ENCODE measurements at regions not wholly inside any gene's neighbourhood (a gene's known extent, or its start where the extent isn't known, plus 50 kb on each side); places are given as distances from the start of the nearest gene placed in this dataset.

DNA sequence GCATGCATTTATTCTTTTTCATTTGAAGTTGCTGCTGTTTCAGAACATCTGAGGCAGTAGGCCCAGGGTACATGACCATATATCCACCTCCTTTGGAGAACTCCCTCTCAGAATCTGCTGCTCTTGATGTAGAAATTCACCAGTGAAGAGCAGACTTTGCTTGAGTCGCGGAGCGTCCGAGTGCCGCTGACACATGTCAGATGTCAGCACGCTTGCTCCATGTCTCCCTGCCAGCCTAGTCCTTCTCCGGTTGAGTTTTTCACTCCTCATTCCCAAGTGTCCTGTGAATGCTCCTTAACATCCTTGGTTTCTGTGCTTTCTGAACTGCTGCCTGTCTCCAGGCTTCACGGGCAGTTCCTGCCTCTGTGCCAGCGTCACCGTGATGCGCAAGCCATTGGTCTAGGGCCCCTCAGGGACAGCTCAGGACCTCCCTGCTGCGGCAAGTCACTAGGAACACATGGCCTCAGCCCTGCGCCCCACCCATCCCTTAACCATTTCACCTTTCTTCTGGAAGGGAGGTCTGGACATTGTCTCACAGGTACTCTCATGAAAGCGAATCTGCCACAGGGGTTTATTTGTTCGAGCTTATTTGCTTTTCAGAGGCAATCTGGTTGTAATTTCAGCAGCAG lies 93.1 kb upstream of the RBPJ start:
- Histone ChIP-seq H3K4ac (replicated peaks; ENCODE audit: insufficient read length, low read depth, low read length) (no peak overlapping the region), H3K36me3 (ENCODE audit: control insufficient read depth in 2 of 4, insufficient read depth in 4 of 4, low read length in 3 of 4) (no peaks in the 10 kb centered on the region), H2AK5ac (ENCODE audit: low read depth, low read length) (no peak overlapping the region), H2BK12ac (ENCODE audit: low read depth, low read length) (no peak overlapping the region), H3K27ac (ENCODE audit: low read depth, low read length) (no peak overlapping the region), H3K56ac (replicated peaks; ENCODE audit: insufficient read length, low read depth, low read length) (no peak overlapping the region), H3K79me2 (ENCODE audit: control insufficient read depth in 1 of 2, insufficient read depth in 2 of 2, low read length in 2 of 2) (no peaks in the 10 kb centered on the region), H2AFZ (ENCODE audit: low read length) (peak overlapping the region; percentile 39; the same call in 1 of the 2 replicates), H3K23ac (ENCODE audit: insufficient read length) (no peak overlapping the region), H2BK120ac (replicated peaks; ENCODE audit: low read depth, low read length) (no peak overlapping the region), H2BK20ac (ENCODE audit: low read length) (no peak overlapping the region), H3K18ac (ENCODE audit: extremely low read depth, low read length) (no peak overlapping the region), H4K5ac (ENCODE audit: insufficient read length, low read depth, low read length) (no peak overlapping the region), H3K27me3 (replicated peaks in 1 of 4; ENCODE audit: control insufficient read depth in 3 of 4, extremely low read depth in 1 of 4, insufficient read depth in 3 of 4, low read length in 3 of 4) (no peaks in the 10 kb centered on the region), H3K14ac (ENCODE audit: insufficient read length) (no peak overlapping the region), H2BK15ac (ENCODE audit: low read length) (no peak overlapping the region), H2BK5ac (ENCODE audit: low read depth, low read length) (no peak overlapping the region), H3K9ac (replicated peaks in 1 of 4; ENCODE audit: extremely low read depth in 1 of 4, low read depth in 3 of 4, low read length in 3 of 4) (no peak overlapping the region), H3K4me1 (replicated peaks in 1 of 4; ENCODE audit: control insufficient read depth in 3 of 4, insufficient read depth in 4 of 4, low read length in 3 of 4) (no peaks in the 10 kb centered on the region), H3K79me1 (ENCODE audit: low read depth, low read length) (no peaks in the 10 kb centered on the region), H4K8ac (ENCODE audit: extremely low read depth, insufficient read depth, low read length) (no peak overlapping the region), H4K91ac (replicated peaks; ENCODE audit: insufficient read length, low read length) (no peak overlapping the region), H3K23me2 (ENCODE audit: low read depth, low read length) (no peaks in the 10 kb centered on the region), H3K9me3 (ENCODE audit: insufficient read depth in 2 of 2, low read depth in 1 of 2, low read length in 1 of 2) (no peaks in the 10 kb centered on the region), H3K4me3 (ENCODE audit: extremely low read depth in 1 of 4, insufficient read depth in 2 of 4, low read depth in 3 of 4, low read length in 4 of 4) (no peak overlapping the region), H4K20me1 (replicated peaks in 1 of 2; ENCODE audit: control insufficient read depth in 1 of 2, insufficient read depth in 2 of 2, low read length in 2 of 2) (no peaks in the 10 kb centered on the region), H3K4me2 (ENCODE audit: insufficient read depth in 1 of 2, low read depth in 2 of 2, low read length in 2 of 2) (no peak overlapping the region)
- ChIA-PET CTCF (ENCODE audit: partially characterized antibody) (no interaction called here), POLR2A (ENCODE audit: partially characterized antibody) (interaction anchor here (0.6 kb wide), 1 partner anchor 216 kb away, joined by 3 read pairs; no protein-coding TSS in a partner anchor)
- FAIRE-seq: no peak
- WGBS, 2 experiments (ENCODE audit: extremely low coverage in 1 of 2, insufficient coverage in 1 of 2, insufficient read length in 1 of 2, insufficient replicate concordance in 2 of 2, low coverage in 1 of 2, low lambda C conversion rate in 2 of 2, missing lambda C conversion rate in 1 of 2): 96% methylated on average over 15 of the region's 15 CpGs; no CpG with 5 or more reads in 1 of the 2 experiments
- no peak for DNase-seq (ENCODE audit: low read depth in 1 of 2, low spot score in 2 of 2)
- TF ChIP-seq JUND (IDR thresholded peaks at IDR 0.05; ENCODE audit: low read length) (no peak), KDM4A (IDR thresholded peaks at IDR 0.05; ENCODE audit: low read depth, low read length, severe bottlenecking) (no peak), KDM5A (IDR thresholded peaks at IDR 0.05; ENCODE audit: low read length) (no peak), POLR2AphosphoS5 (IDR thresholded peaks at IDR 0.05; ENCODE audit: low read depth, low read length) (no peak), CBX5 (IDR thresholded peaks at IDR 0.05; ENCODE audit: low read depth, low read length) (no peak), POLR2A (IDR thresholded peaks at IDR 0.05; ENCODE audit: control extremely low read depth in 1 of 2, low read depth in 2 of 2, low read length in 2 of 2) (no peak), EGR1 (IDR thresholded peaks at IDR 0.05; ENCODE audit: borderline replicate concordance, low read depth, low read length) (no peak), SIRT6 (IDR thresholded peaks at IDR 0.05; ENCODE audit: low read length) (no peak), SAP30 (IDR thresholded peaks at IDR 0.05; ENCODE audit: insufficient read depth, insufficient replicate concordance, low read length) (no peak), RXRA (IDR thresholded peaks at IDR 0.05; ENCODE audit: insufficient read depth, low read depth, low read length) (no peak), CTBP2 (IDR thresholded peaks at IDR 0.05; ENCODE audit: borderline replicate concordance, insufficient read depth, insufficient read length, low read length) (no peak)
- TF ChIP-seq, protein P1, sequence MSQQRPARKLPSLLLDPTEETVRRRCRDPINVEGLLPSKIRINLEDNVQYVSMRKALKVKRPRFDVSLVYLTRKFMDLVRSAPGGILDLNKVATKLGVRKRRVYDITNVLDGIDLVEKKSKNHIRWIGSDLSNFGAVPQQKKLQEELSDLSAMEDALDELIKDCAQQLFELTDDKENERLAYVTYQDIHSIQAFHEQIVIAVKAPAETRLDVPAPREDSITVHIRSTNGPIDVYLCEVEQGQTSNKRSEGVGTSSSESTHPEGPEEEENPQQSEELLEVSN (IDR thresholded peaks at IDR 0.05): no peak

Measured in H1 (cell line).